ENCODE measurements at regions not wholly inside any gene's neighbourhood (a gene's known extent, or its start where the extent isn't known, plus 50 kb on each side); places are given as distances from the start of the nearest gene placed in this dataset.

DNA sequence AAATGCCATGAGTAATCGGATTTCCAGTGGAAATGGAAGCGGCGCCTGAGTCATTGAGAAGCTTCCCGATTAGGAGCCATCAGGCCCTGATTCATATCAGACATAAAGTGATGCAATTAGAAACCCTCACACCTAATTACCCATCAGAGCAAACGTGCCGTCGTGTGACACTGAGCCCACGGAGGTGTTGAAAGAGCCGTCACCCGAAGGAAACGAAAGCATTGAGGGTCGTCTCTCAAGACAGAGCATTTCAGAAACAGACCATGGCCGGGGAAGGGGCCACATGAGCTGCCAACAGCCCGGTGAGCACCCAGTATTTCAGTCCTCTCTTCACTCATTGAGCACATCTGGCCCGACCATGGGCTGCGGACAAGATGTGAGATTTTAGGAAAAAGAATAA lies 829.3 kb downstream of the TBC1D22A start (continued):
- TF ChIP-seq, protein P1, sequence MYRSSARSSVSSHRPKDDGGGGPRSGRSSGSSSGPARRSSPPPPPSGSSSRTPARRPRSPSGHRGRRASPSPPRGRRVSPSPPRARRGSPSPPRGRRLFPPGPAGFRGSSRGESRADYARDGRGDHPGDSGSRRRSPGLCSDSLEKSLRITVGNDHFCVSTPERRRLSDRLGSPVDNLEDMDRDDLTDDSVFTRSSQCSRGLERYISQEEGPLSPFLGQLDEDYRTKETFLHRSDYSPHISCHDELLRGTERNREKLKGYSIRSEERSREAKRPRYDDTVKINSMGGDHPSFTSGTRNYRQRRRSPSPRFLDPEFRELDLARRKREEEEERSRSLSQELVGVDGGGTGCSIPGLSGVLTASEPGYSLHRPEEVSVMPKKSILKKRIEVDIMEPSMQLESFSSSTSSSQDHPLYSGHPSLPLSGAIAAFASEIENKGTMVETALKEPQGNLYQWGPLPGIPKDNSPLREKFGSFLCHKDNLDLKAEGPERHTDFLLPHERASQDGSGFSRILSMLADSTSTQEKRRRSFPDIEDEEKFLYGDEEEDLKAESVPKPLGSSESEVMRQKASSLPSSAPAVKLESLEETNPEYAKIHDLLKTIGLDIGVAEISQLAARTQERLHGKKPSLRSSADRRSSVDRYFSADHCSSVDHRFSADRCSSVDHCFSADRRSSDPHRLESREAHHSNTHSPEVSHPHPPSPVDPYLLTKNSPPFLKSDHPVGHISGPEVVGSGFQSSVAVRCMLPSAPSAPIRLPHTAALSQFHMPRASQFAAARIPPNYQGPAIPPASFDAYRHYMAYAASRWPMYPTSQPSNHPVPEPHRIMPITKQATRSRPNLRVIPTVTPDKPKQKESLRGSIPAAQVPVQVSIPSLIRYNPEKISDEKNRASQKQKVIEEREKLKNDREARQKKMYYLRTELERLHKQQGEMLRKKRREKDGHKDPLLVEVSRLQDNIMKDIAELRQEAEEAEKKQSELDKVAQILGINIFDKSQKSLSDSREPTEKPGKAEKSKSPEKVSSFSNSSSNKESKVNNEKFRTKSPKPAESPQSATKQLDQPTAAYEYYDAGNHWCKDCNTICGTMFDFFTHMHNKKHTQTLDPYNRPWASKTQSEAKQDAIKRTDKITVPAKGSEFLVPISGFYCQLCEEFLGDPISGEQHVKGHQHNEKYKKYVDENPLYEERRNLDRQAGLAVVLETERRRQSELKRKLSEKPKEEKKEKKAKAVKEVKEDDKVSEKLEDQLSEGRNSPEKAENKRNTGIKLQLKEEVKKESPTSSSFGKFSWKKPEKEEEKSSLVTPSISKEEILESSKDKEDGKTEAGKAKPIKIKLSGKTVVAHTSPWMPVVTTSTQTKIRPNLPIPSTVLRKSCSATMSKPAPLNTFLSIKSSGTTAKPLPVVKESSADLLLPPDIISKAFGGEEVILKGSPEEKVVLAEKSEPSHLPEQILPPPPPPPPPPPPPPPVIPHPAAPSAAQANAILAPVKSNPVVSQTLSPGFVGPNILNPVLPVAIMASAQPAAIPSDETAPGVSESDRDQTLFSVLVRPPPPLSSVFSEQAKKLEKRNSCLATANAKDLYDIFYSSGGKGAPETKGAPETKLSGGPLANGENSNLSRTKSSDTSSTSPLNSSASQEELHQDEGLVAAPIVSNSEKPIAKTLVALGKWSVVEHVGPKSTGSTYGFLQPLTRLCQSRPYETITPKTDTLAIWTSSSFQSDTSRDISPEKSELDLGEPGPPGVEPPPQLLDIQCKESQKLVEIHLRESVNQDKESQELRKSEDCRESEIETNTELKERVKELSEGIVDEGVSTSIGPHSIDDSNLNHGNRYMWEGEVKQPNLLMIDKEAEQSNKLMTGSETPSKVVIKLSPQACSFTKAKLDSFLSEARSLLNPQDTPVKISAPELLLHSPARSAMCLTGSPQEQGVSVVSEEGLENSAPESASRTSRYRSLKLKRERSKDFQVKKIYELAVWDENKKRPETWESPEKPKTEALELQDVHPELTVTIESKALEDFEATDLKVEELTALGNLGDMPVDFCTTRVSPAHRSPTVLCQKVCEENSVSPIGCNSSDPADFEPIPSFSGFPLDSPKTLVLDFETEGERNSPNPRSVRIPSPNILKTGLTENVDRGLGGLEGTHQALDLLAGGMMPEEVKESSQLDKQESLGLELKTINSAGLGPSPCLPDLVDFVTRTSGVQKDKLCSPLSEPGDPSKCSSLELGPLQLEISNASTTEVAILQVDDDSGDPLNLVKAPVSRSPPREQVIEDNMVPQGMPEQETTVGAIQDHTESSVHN (CRISPR knock-in tag; IDR thresholded peaks at IDR 0.05), result no peak

DNA sequence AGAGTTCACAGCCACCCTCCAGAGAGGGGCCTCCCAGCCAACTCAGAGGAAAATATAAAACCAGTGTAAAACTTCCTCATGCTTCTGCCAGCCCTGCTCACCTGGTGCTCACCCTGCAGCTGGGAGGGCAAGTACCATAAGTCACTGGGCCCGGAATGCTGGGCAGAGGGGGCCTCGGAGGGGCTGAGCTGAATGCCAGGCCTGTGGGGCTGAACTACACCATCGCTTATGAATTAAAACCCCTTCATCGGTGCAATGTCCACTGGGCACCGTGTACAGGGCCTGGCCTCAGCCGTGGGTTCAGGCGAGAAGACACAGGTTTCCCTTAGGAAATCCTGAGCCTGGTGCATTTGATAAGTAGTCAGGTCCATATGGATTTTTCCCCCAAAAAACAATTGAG lies 828.6 kb downstream of the TBC1D22A start:
- FAIRE-seq, result no peak

More for the DNA sequence above, 828.6 kb downstream of the TBC1D22A start:
- no peaks in the 10 kb centered on the region for H3K9me3 ChIP-seq (ENCODE audit: low read length)
- ChIA-PET POLR2A (no interaction called here), CTCF (ENCODE audit: low intra/inter-chr PET ratio, low total read pairs) (no interaction called here)
- intact Hi-C loops (cut with micrococcal nuclease; ENCODE audit: unreplicated experiment), result no loop called here
- H3K4me3 ChIP-seq (replicated peaks in 1 of 3; ENCODE audit: insufficient read depth in 1 of 3, low read depth in 2 of 3, low read length in 3 of 3), result no peak overlapping the region
- BruUV-seq (replicated peaks), result no TSS peak
- WGBS (ENCODE audit: low lambda C conversion rate), result 19% methylated on average over 7 of the region's 7 CpGs
- no peak overlapping the region for H2AFZ ChIP-seq (ENCODE audit: low read length)
- no peaks in the 10 kb centered on the region for H4K20me1 ChIP-seq (ENCODE audit: insufficient read depth, low read length)
- H3K36me3 ChIP-seq (replicated peaks in 1 of 2; ENCODE audit: control insufficient read depth in 1 of 2, insufficient read depth in 2 of 2, low read length in 2 of 2), result no peaks in the 10 kb centered on the region
- H3K9ac ChIP-seq (ENCODE audit: insufficient read depth, low read depth, low read length), result no peak overlapping the region
- no peaks in the 10 kb centered on the region for H3K79me2 ChIP-seq (ENCODE audit: insufficient read depth, low read length)
- H3K4me2 ChIP-seq (ENCODE audit: low read depth, low read length), result no peak overlapping the region
- no peak for DNase-seq (ENCODE audit: low spot score)
- no peak for ATAC-seq
- no peak for TF ChIP-seq HMG20B (CRISPR knock-in tag; conservative IDR thresholded peaks at IDR 0.05)
- TF ChIP-seq ZNF878 (CRISPR knock-in tag; IDR thresholded peaks at IDR 0.05), result no peak
- TF ChIP-seq NFYB (CRISPR knock-in tag; IDR thresholded peaks at IDR 0.05), result no peak
- TF ChIP-seq, protein P2, sequence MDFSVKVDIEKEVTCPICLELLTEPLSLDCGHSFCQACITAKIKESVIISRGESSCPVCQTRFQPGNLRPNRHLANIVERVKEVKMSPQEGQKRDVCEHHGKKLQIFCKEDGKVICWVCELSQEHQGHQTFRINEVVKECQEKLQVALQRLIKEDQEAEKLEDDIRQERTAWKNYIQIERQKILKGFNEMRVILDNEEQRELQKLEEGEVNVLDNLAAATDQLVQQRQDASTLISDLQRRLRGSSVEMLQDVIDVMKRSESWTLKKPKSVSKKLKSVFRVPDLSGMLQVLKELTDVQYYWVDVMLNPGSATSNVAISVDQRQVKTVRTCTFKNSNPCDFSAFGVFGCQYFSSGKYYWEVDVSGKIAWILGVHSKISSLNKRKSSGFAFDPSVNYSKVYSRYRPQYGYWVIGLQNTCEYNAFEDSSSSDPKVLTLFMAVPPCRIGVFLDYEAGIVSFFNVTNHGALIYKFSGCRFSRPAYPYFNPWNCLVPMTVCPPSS (IDR thresholded peaks at IDR 0.05), result no peak
- TF ChIP-seq HNF4G (IDR thresholded peaks at IDR 0.05; ENCODE audit: borderline replicate concordance, low read depth, low read length), result no peak
- no peak for TF ChIP-seq HNF4G (CRISPR knock-in tag; IDR thresholded peaks at IDR 0.05; ENCODE audit: borderline replicate concordance, low read depth)
- no peak for TF ChIP-seq ZNF607 (CRISPR knock-in tag; IDR thresholded peaks at IDR 0.05; ENCODE audit: borderline replicate concordance)
- no peak for TF ChIP-seq FOXP1 (IDR thresholded peaks at IDR 0.05)
- TF ChIP-seq FOXP1 (CRISPR knock-in tag; IDR thresholded peaks at IDR 0.05), result no peak
- peaks cover 1 to 3% of the 10 kb centered on the region in 2 experiments; a peak in 2 of 5 replicates for H3K27me3 ChIP-seq (ENCODE audit: control insufficient read depth in 1 of 2, insufficient read depth in 2 of 2, low read length in 2 of 2)
- no peak overlapping the region for H3K27ac ChIP-seq (ENCODE audit: extremely low read length, insufficient read depth, low read length)
- in situ Hi-C loops (cut with HindIII; ENCODE audit: extremely low pct_ligation_motif_present, low pct_unique_long_range_greater_than_20kb), result loop anchor here (5.0 kb wide), 1 partner anchor 1974 kb away; no protein-coding TSS in a partner anchor
- no peaks in the 10 kb centered on the region for H3K4me1 ChIP-seq (ENCODE audit: insufficient read depth, low read length)

Data from HepG2 (cell line).